ENCODE measurements at regions not wholly inside any gene's neighbourhood (a gene's known extent, or its start where the extent isn't known, plus 50 kb on each side); places are given as distances from the start of the nearest gene placed in this dataset.
"Not testable (repeated sequence)": the region's sequence is repeated elsewhere in the genome, so short reads cannot be mapped to it uniquely, and the experiment has no call there.

- H4K20me1 ChIP-seq (ENCODE audit: insufficient read depth, low read depth, low read length): no peaks in the 10 kb centered on the region
- peak; percentile 81 for DNase-seq
- H3K9me2 ChIP-seq (replicated peaks; ENCODE audit: insufficient read depth, low read length): no peaks in the 10 kb centered on the region
- no peaks in the 10 kb centered on the region for H3K36me3 ChIP-seq (ENCODE audit: insufficient read depth, low read length)
- no peaks in the 10 kb centered on the region for H3K9me3 ChIP-seq (ENCODE audit: low read length)
- peaks cover 5% of the 10 kb centered on the region; the same call in 1 of the 2 replicates for H3K4me1 ChIP-seq (ENCODE audit: low read length)
- peak overlapping the region; percentile 34 for H3K4me2 ChIP-seq (ENCODE audit: low read depth, low read length, poor library complexity, severe bottlenecking)
- no peaks in the 10 kb centered on the region for H3K27me3 ChIP-seq (ENCODE audit: low read length)
- no peak overlapping the region for H2AFZ ChIP-seq (ENCODE audit: low read length)
- H3K27ac ChIP-seq (ENCODE audit: low read length): no peak overlapping the region
- 0 out of 2 replicates have a peak overlapping the region, but pooled peaks have one; percentile 2 for H3K9ac ChIP-seq (ENCODE audit: low read length)
- H3K4me3 ChIP-seq (ENCODE audit: low read length): no peak overlapping the region
- H3K79me2 ChIP-seq (ENCODE audit: low read length): no peaks in the 10 kb centered on the region
Measured at GRCh38 chr2:224650815-224651439, 65.2 kb downstream of the CCDC195 start.

DNA sequence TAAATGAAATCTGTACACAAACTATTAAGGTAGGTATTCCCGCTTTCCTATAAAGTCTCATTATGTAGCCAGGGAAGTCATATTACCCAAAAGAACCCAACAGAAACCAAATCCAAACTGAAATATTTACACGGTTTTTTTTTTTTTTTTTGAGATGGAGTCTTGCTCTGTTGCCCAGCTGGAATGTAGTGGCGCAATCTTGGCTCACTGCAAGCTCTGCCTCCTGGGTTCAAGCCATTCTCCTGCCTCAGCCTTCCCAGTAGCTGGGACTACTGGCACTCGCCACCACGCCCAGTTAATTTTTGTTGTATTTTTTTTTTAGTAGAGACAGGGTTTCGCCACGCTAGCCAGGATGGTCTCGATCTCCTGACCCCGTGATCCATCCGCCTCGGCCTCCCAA is 62.5 kb upstream of the CUL3 start:
- H3K4me3 ChIP-seq (ENCODE audit: low read length); H3K9ac ChIP-seq (ENCODE audit: low read length); H3K9me3 ChIP-seq (ENCODE audit: low read length); H2AFZ ChIP-seq (ENCODE audit: low read length); H3K36me3 ChIP-seq (ENCODE audit: insufficient read depth, low read length); H3K79me2 ChIP-seq (ENCODE audit: low read length); H3K27me3 ChIP-seq (ENCODE audit: low read length); H3K9me2 ChIP-seq (replicated peaks; ENCODE audit: insufficient read depth, low read length); H3K4me2 ChIP-seq (ENCODE audit: low read depth, low read length, poor library complexity, severe bottlenecking); H3K27ac ChIP-seq (ENCODE audit: low read length); H4K20me1 ChIP-seq (ENCODE audit: insufficient read depth, low read depth, low read length); H3K4me1 ChIP-seq (ENCODE audit: low read length); DNase-seq: not testable (repeated sequence)

DNA sequence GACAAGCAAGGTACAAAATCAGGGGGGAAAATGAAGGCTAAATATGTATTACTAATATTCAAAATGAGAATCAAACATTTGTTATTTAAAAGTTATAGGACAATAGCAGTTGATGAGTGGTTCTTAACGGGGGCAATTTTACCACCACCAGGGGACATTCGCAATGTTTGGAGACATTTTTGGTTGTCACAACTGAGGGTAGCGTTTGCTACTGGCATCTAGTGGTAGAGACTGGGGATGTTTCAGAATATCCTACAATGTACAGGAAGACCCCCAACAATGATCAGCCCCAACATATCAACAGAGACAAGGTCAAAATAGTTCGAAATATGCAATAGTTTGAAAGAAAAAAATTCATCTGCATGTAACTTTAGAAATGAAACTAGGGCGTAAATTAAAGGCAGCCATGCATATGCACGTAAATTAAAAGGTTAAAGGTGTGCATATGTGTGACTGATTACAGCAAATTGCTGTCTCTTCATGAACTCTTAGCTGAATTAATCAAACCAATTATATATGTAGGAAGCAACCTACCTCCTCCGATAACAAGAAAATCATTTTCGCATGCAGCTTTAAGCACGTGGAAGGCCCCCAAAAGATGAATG is 61.2 kb upstream of the CUL3 start:
- Histone ChIP-seq H3K79me2 (ENCODE audit: low read length) (no peaks in the 10 kb centered on the region), H3K9me3 (ENCODE audit: low read length) (no peaks in the 10 kb centered on the region), H4K20me1 (ENCODE audit: insufficient read depth, low read depth, low read length) (no peaks in the 10 kb centered on the region), H3K4me1 (ENCODE audit: low read length) (peaks cover 5% of the 10 kb centered on the region; the same call in 1 of the 2 replicates), H3K4me2 (ENCODE audit: low read depth, low read length, poor library complexity, severe bottlenecking) (no peak overlapping the region), H3K9me2 (replicated peaks; ENCODE audit: insufficient read depth, low read length) (no peaks in the 10 kb centered on the region), H3K27ac (ENCODE audit: low read length) (no peak overlapping the region), H3K9ac (ENCODE audit: low read length) (no peak overlapping the region), H3K4me3 (ENCODE audit: low read length) (no peak overlapping the region), H3K36me3 (ENCODE audit: insufficient read depth, low read length) (no peaks in the 10 kb centered on the region), H3K27me3 (ENCODE audit: low read length) (no peaks in the 10 kb centered on the region), H2AFZ (ENCODE audit: low read length) (no peak overlapping the region)
- DNase-seq: peak; percentile 79

DNA sequence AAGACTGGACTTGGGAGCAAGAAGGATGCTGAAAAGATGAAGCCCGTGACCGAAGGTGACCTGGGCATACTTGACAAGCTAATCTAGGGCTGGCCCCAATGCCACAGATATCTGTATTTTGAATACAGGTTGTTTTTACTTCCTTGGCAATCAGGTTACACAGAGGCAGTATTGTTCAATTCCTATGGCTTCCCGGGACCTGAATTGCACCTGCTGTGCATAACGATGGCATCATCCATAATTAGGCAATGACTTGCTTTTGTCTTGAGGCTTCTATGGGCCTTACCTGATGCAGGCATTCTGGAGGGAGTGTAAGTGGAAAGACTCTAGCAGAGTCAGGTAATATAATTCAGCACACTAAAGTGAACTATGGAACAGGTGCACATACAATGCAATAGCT is 60.6 kb upstream of the CUL3 start:
- Histone ChIP-seq H3K27me3 (ENCODE audit: low read length) (no peaks in the 10 kb centered on the region), H3K4me1 (ENCODE audit: low read length) (peaks cover 4% of the 10 kb centered on the region; the same call in 1 of the 2 replicates), H3K9me2 (replicated peaks; ENCODE audit: insufficient read depth, low read length) (no peaks in the 10 kb centered on the region), H2AFZ (ENCODE audit: low read length) (no peak overlapping the region), H3K4me3 (ENCODE audit: low read length) (no peak overlapping the region), H3K9ac (ENCODE audit: low read length) (no peak overlapping the region), H4K20me1 (ENCODE audit: insufficient read depth, low read depth, low read length) (no peaks in the 10 kb centered on the region), H3K4me2 (ENCODE audit: low read depth, low read length, poor library complexity, severe bottlenecking) (no peak overlapping the region), H3K36me3 (ENCODE audit: insufficient read depth, low read length) (no peaks in the 10 kb centered on the region), H3K27ac (ENCODE audit: low read length) (no peak overlapping the region), H3K79me2 (ENCODE audit: low read length) (no peaks in the 10 kb centered on the region), H3K9me3 (ENCODE audit: low read length) (no peaks in the 10 kb centered on the region)
- no peak for DNase-seq

GRCh38 chr2:224640679-224641078 is 55.5 kb upstream of the CUL3 start:
- DNase-seq: no peak
- Histone ChIP-seq H3K79me2 (ENCODE audit: low read length) (no peaks in the 10 kb centered on the region), H3K4me3 (ENCODE audit: low read length) (no peak overlapping the region), H4K20me1 (ENCODE audit: insufficient read depth, low read depth, low read length) (no peaks in the 10 kb centered on the region), H3K4me1 (ENCODE audit: low read length) (peaks cover 7% of the 10 kb centered on the region), H3K9ac (ENCODE audit: low read length) (no peak overlapping the region), H3K4me2 (ENCODE audit: low read depth, low read length, poor library complexity, severe bottlenecking) (no peak overlapping the region), H2AFZ (ENCODE audit: low read length) (no peak overlapping the region), H3K27me3 (ENCODE audit: low read length) (no peaks in the 10 kb centered on the region), H3K36me3 (ENCODE audit: insufficient read depth, low read length) (no peaks in the 10 kb centered on the region), H3K9me3 (ENCODE audit: low read length) (no peaks in the 10 kb centered on the region), H3K27ac (ENCODE audit: low read length) (no peak overlapping the region), H3K9me2 (replicated peaks; ENCODE audit: insufficient read depth, low read length) (no peaks in the 10 kb centered on the region)

- no peaks in the 10 kb centered on the region for H4K20me1 ChIP-seq (ENCODE audit: insufficient read depth, low read depth, low read length)
- no peaks in the 10 kb centered on the region for H3K9me3 ChIP-seq (ENCODE audit: low read length)
- H3K79me2 ChIP-seq (ENCODE audit: low read length): no peaks in the 10 kb centered on the region
- H3K4me3 ChIP-seq (ENCODE audit: low read length): no peak overlapping the region
- no peaks in the 10 kb centered on the region for H3K9me2 ChIP-seq (replicated peaks; ENCODE audit: insufficient read depth, low read length)
- H3K4me2 ChIP-seq (ENCODE audit: low read depth, low read length, poor library complexity, severe bottlenecking): no peak overlapping the region
- no peak overlapping the region for H3K27ac ChIP-seq (ENCODE audit: low read length)
- DNase-seq: peak; percentile 44
- no peak overlapping the region for H2AFZ ChIP-seq (ENCODE audit: low read length)
- H3K36me3 ChIP-seq (ENCODE audit: insufficient read depth, low read length): no peaks in the 10 kb centered on the region
- H3K9ac ChIP-seq (ENCODE audit: low read length): no peak overlapping the region
- H3K4me1 ChIP-seq (ENCODE audit: low read length): peaks cover 7% of the 10 kb centered on the region
- no peaks in the 10 kb centered on the region for H3K27me3 ChIP-seq (ENCODE audit: low read length)
Measured at GRCh38 chr2:224638301-224638823, 53.2 kb upstream of the CUL3 start.
